BE2C (cell line): ENCODE measurements at regions not wholly inside any gene's neighbourhood (a gene's known extent, or its start where the extent isn't known, plus 50 kb on each side); places are given as distances from the start of the nearest gene placed in this dataset.
"Not testable (repeated sequence)": the region's sequence is repeated elsewhere in the genome, so short reads cannot be mapped to it uniquely, and the experiment has no call there.

Experiments used
- DNase-seq: peaks from one replicate; pipeline ENCODE4 v3.0.0-alpha.2; 2020
- H3K27me3 ChIP-seq: fragments of 250-450 bp; sonication (Bioruptor Pico); 2 replicates; pipeline ENCODE4 v1.5.1; 2020; ENCODE audit warnings: mild to moderate bottlenecking
- H3K36me3 ChIP-seq: fragments of 250-450 bp; sonication (Bioruptor Pico); 2 replicates; pipeline ENCODE4 v1.5.1; 2020; ENCODE audit warnings: mild to moderate bottlenecking
- H3K4me1 ChIP-seq: fragments of 250-450 bp; sonication (Bioruptor Pico); 2 replicates; pipeline ENCODE4 v1.5.1; 2020
- H3K4me3 ChIP-seq: 2 replicates; pipeline ENCODE4 v1.5.1; 2011; ENCODE audit warnings: low read depth, low read length
- H3K9me3 ChIP-seq: fragments of 250-450 bp; sonication (Bioruptor Pico); 2 replicates; pipeline ENCODE4 v1.5.1; 2020
- CTCF ChIP-seq: IDR thresholded peaks from 2 replicates; pipeline ENCODE4 v1.5.1; 2012; ENCODE audit warnings: mild to moderate bottlenecking, low read depth, low read length

- DNase-seq = no peak
- TF ChIP-seq CTCF = no peak
- Histone ChIP-seq H3K4me3 (no peak overlapping the region), H3K36me3 (no peaks in the 10 kb centered on the region), H3K9me3 (no peaks in the 10 kb centered on the region; the same call in 1 of the 2 replicates), H3K27me3 (no peaks in the 10 kb centered on the region), H3K4me1 (no peaks in the 10 kb centered on the region)
Measured at GRCh38 chr6:141829566-141830360, 303.0 kb upstream of the GJE1 start.

- no peak for DNase-seq
- Histone ChIP-seq H3K9me3 (no peaks in the 10 kb centered on the region), H3K4me3 (no peak overlapping the region), H3K4me1 (no peaks in the 10 kb centered on the region), H3K27me3 (no peaks in the 10 kb centered on the region), H3K36me3 (no peaks in the 10 kb centered on the region)
- no peak for TF ChIP-seq CTCF
Measured at GRCh38 chr6:141824350-141824749, 308.4 kb upstream of the GJE1 start.

- H3K36me3 ChIP-seq, H3K27me3 ChIP-seq, H3K9me3 ChIP-seq, H3K4me3 ChIP-seq, H3K4me1 ChIP-seq, DNase-seq: not testable (repeated sequence)
Measured at GRCh38 chr6:141815039-141815438, 317.7 kb upstream of the GJE1 start.

GRCh38 chr6:141809901-141810300, 322.8 kb upstream of the GJE1 start:
- H3K36me3 ChIP-seq = no peaks in the 10 kb centered on the region
- H3K4me3 ChIP-seq = no peak overlapping the region
- H3K27me3 ChIP-seq = no peaks in the 10 kb centered on the region
- TF ChIP-seq CTCF = no peak
- no peaks in the 10 kb centered on the region for H3K4me1 ChIP-seq
- no peak for DNase-seq
- no peaks in the 10 kb centered on the region; the same call in none of the 2 replicates for H3K9me3 ChIP-seq

- Histone ChIP-seq H3K4me3 (no peak overlapping the region), H3K4me1 (no peaks in the 10 kb centered on the region), H3K27me3 (no peaks in the 10 kb centered on the region), H3K9me3 (no peaks in the 10 kb centered on the region; the same call in none of the 2 replicates), H3K36me3 (no peaks in the 10 kb centered on the region)
- no peak for TF ChIP-seq CTCF
- no peak for DNase-seq
Measured at GRCh38 chr6:141808662-141809061, 324.1 kb upstream of the GJE1 start.

GRCh38 chr6:141800973-141801372, 331.8 kb upstream of the GJE1 start:
- not testable (repeated sequence) for H3K4me1 ChIP-seq, H3K9me3 ChIP-seq, H3K36me3 ChIP-seq, H3K27me3 ChIP-seq, DNase-seq, H3K4me3 ChIP-seq

- H3K4me3 ChIP-seq = no peak overlapping the region
- no peaks in the 10 kb centered on the region for H3K27me3 ChIP-seq
- DNase-seq = no peak
- H3K36me3 ChIP-seq = no peaks in the 10 kb centered on the region
- no peaks in the 10 kb centered on the region for H3K9me3 ChIP-seq
- H3K4me1 ChIP-seq = no peaks in the 10 kb centered on the region
- no peak for TF ChIP-seq CTCF
Measured at GRCh38 chr6:141790921-141791320, 341.8 kb upstream of the GJE1 start.
